WTC11 (cell line): ENCODE measurements at regions not wholly inside any gene's neighbourhood (a gene's known extent, or its start where the extent isn't known, plus 50 kb on each side); places are given as distances from the start of the nearest gene placed in this dataset.

Source experiments
- ATAC-seq: fragments of 200-7000 bp; cut with Tn5 transposase; 2 replicates; pipeline ENCODE4 v1.10.0; 2021; ENCODE audit warnings: mild to moderate bottlenecking, moderate library complexity
- CTCF ChIA-PET: fragments of 300-600 bp; sonication (Branson Sonifier 250); formaldehyde crosslinking; loops from one replicate; lab custom pipeline; 2021; ENCODE audit warnings: antibody characterized with exemption; lab: Charles Lee
- POLR2A ChIA-PET: fragments of 350-600 bp; sonication (Branson Sonifier 250); formaldehyde crosslinking; loops from one replicate; lab custom pipeline; 2021; ENCODE audit warnings: antibody characterized with exemption; lab: Charles Lee
- DNase-seq: peaks from one replicate; pipeline ENCODE4 v3.0.0; 2021; ENCODE audit warnings: low spot score
- H3K27ac Mint-ChIP-seq: 2 replicates; pipeline ENCODE4 v1.8.0; 2021; ENCODE audit warnings: mixed read lengths
- H3K27me3 Mint-ChIP-seq: 2 replicates; pipeline ENCODE4 v1.8.0; 2021; ENCODE audit warnings: low read depth, mild to moderate bottlenecking, moderate library complexity, mixed read lengths
- H3K36me3 Mint-ChIP-seq: 2 replicates; pipeline ENCODE4 v1.8.0; 2021; ENCODE audit warnings: mixed read lengths
- H3K4me1 Mint-ChIP-seq: 2 replicates; pipeline ENCODE4 v1.8.0; 2022; ENCODE audit warnings: mixed read lengths
- H3K4me3 Mint-ChIP-seq: 2 replicates; pipeline ENCODE4 v1.8.0; 2021; ENCODE audit warnings: mild to moderate bottlenecking, moderate library complexity, mixed read lengths
- H3K9me3 Mint-ChIP-seq: 2 replicates; pipeline ENCODE4 v1.8.0; 2021; ENCODE audit warnings: mixed read lengths
- ATF3 ChIP-seq: sonication (generic); formaldehyde crosslinking; conservative IDR thresholded peaks from 2 replicates; pipeline ENCODE4 v1.8.1; 2022; ENCODE audit warnings: mild to moderate bottlenecking, missing genetic modification reagents
- CDX4 ChIP-seq: fragments of 250-450 bp; sonication (Bioruptor Pico); IDR thresholded peaks from 2 replicates; pipeline ENCODE4 v1.9.0; 2021; ENCODE audit warnings: moderate library complexity, mild to moderate bottlenecking, inconsistent platforms, borderline replicate concordance
- CREB1 ChIP-seq: sonication (generic); formaldehyde crosslinking; IDR thresholded peaks from 2 replicates; pipeline ENCODE4 v1.8.0; 2023; ENCODE audit warnings: mild to moderate bottlenecking, missing genetic modification reagents
- ELF4 ChIP-seq: sonication (generic); formaldehyde crosslinking; IDR thresholded peaks from 2 replicates; pipeline ENCODE4 v1.8.1; 2022; ENCODE audit warnings: low read depth, mild to moderate bottlenecking, moderate library complexity, missing genetic modification reagents
- FOXK1 ChIP-seq: sonication (generic); formaldehyde crosslinking; IDR thresholded peaks from 2 replicates; pipeline ENCODE4 v1.8.0; 2022; ENCODE audit warnings: mild to moderate bottlenecking, moderate library complexity, missing genetic modification reagents
- NR2C2 ChIP-seq: sonication (generic); formaldehyde crosslinking; IDR thresholded peaks from 2 replicates; pipeline ENCODE4 v1.8.0; 2022; ENCODE audit warnings: mild to moderate bottlenecking, missing genetic modification reagents
- NR3C1 ChIP-seq: sonication (generic); formaldehyde crosslinking; conservative IDR thresholded peaks from 2 replicates; pipeline ENCODE4 v1.8.1; 2023; ENCODE audit warnings: low read depth, mild to moderate bottlenecking, missing genetic modification reagents
- RELA ChIP-seq: sonication (generic); formaldehyde crosslinking; IDR thresholded peaks from 2 replicates; pipeline ENCODE4 v1.8.1; 2022; ENCODE audit warnings: missing genetic modification reagents, mild to moderate bottlenecking, borderline replicate concordance
- TEAD4 ChIP-seq: sonication (generic); formaldehyde crosslinking; IDR thresholded peaks from 2 replicates; pipeline ENCODE4 v1.8.0; 2022; ENCODE audit warnings: mild to moderate bottlenecking, missing genetic modification reagents
- TP53 ChIP-seq: sonication (generic); formaldehyde crosslinking; IDR thresholded peaks from 2 replicates; pipeline ENCODE4 v1.8.1; 2023; ENCODE audit warnings: mild to moderate bottlenecking, missing genetic modification reagents
- ZNF317 ChIP-seq: sonication (generic); formaldehyde crosslinking; IDR thresholded peaks from 2 replicates; pipeline ENCODE4 v1.8.1; 2023; ENCODE audit warnings: low read depth, mild to moderate bottlenecking, moderate library complexity, missing genetic modification reagents, borderline replicate concordance
- ZNF416 ChIP-seq: fragments of 250-450 bp; sonication (Bioruptor Pico); IDR thresholded peaks from 2 replicates; pipeline ENCODE4 v1.9.0; 2021; ENCODE audit warnings: mild to moderate bottlenecking, inconsistent platforms
- ZNF425 ChIP-seq: fragments of 250-450 bp; sonication (Bioruptor Pico); conservative IDR thresholded peaks from 2 replicates; pipeline ENCODE4 v1.9.0; 2021; ENCODE audit warnings: mild to moderate bottlenecking
- ZNF671 ChIP-seq: fragments of 250-450 bp; sonication (Bioruptor Pico); IDR thresholded peaks from 2 replicates; pipeline ENCODE4 v1.8.0; 2021; ENCODE audit warnings: mild to moderate bottlenecking
- ZSCAN18 ChIP-seq: fragments of 250-450 bp; sonication (Bioruptor Pico); IDR thresholded peaks from 2 replicates; pipeline ENCODE4 v2.1.2; 2022; ENCODE audit warnings: mild to moderate bottlenecking, moderate library complexity
- TF ChIP-seq, protein P1 (sequence below): sonication (generic); formaldehyde crosslinking; IDR thresholded peaks from 2 replicates; pipeline ENCODE4 v1.8.1; 2023; ENCODE audit warnings: mild to moderate bottlenecking, missing genetic modification reagents, moderate library complexity
- TF ChIP-seq, protein P2 (sequence below): sonication (generic); formaldehyde crosslinking; IDR thresholded peaks from 2 replicates; pipeline ENCODE4 v1.8.0; 2023; ENCODE audit warnings: mild to moderate bottlenecking, missing genetic modification reagents
- TF ChIP-seq, protein P3 (sequence below): sonication (generic); formaldehyde crosslinking; IDR thresholded peaks from 2 replicates; pipeline ENCODE4 v1.8.1; 2022; ENCODE audit warnings: mild to moderate bottlenecking, missing genetic modification reagents, moderate library complexity, borderline replicate concordance
- TF ChIP-seq, protein P4 (sequence below): sonication (generic); formaldehyde crosslinking; IDR thresholded peaks from 2 replicates; pipeline ENCODE4 v1.8.1; 2022; ENCODE audit warnings: missing genetic modification reagents, borderline replicate concordance
- TF ChIP-seq, protein P5 (sequence below): sonication (generic); formaldehyde crosslinking; IDR thresholded peaks from 2 replicates; pipeline ENCODE4 v1.8.0; 2022; ENCODE audit warnings: missing genetic modification reagents

DNA sequence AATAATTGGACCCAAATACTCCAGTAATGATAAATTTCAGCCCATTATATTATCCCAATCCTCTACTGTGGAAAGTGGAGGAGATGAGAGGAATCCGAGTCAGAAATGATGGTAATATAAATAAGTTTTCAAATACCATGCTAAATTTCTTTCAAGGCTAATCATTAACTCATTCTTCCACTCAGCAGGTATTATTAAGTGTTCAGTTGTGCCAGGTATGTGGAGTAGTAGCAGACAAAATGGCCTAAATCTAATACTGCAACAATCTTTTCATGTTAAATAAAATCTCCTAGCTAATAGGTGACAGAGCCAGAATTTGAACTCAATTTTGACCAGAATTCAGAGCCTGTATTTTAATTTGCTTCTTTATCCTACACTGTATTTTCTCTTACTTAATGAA lies 538.6 kb upstream of the ROBO2 start:
- Mint-ChIP-seq H3K27me3 (no peaks in the 10 kb centered on the region), H3K27ac (no peak overlapping the region)
- DNase-seq: no peak
- CTCF ChIA-PET: interaction anchor here (1.9 kb wide), 1 partner anchor 69 kb away, joined by 5 read pairs; no protein-coding TSS in a partner anchor
- no peak for TF ChIP-seq NR3C1 (CRISPR knock-in tag)
- TF ChIP-seq, protein P1, sequence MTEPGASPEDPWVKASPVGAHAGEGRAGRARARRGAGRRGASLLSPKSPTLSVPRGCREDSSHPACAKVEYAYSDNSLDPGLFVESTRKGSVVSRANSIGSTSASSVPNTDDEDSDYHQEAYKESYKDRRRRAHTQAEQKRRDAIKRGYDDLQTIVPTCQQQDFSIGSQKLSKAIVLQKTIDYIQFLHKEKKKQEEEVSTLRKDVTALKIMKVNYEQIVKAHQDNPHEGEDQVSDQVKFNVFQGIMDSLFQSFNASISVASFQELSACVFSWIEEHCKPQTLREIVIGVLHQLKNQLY: no peak
- TF ChIP-seq ZNF425: no peak
- no peak for TF ChIP-seq TP53
- no peak for TF ChIP-seq ZNF416 (CRISPR knock-in tag)
- TF ChIP-seq CDX4 (CRISPR knock-in tag): no peak
- no peak for TF ChIP-seq ZNF317 (CRISPR knock-in tag)
- TF ChIP-seq, protein P2, sequence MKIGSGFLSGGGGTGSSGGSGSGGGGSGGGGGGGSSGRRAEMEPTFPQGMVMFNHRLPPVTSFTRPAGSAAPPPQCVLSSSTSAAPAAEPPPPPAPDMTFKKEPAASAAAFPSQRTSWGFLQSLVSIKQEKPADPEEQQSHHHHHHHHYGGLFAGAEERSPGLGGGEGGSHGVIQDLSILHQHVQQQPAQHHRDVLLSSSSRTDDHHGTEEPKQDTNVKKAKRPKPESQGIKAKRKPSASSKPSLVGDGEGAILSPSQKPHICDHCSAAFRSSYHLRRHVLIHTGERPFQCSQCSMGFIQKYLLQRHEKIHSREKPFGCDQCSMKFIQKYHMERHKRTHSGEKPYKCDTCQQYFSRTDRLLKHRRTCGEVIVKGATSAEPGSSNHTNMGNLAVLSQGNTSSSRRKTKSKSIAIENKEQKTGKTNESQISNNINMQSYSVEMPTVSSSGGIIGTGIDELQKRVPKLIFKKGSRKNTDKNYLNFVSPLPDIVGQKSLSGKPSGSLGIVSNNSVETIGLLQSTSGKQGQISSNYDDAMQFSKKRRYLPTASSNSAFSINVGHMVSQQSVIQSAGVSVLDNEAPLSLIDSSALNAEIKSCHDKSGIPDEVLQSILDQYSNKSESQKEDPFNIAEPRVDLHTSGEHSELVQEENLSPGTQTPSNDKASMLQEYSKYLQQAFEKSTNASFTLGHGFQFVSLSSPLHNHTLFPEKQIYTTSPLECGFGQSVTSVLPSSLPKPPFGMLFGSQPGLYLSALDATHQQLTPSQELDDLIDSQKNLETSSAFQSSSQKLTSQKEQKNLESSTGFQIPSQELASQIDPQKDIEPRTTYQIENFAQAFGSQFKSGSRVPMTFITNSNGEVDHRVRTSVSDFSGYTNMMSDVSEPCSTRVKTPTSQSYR: no peak
- TF ChIP-seq ATF3 (CRISPR knock-in tag): no peak
- TF ChIP-seq TEAD4 (CRISPR knock-in tag): no peak
- no peak for TF ChIP-seq ELF4
- TF ChIP-seq, protein P3, sequence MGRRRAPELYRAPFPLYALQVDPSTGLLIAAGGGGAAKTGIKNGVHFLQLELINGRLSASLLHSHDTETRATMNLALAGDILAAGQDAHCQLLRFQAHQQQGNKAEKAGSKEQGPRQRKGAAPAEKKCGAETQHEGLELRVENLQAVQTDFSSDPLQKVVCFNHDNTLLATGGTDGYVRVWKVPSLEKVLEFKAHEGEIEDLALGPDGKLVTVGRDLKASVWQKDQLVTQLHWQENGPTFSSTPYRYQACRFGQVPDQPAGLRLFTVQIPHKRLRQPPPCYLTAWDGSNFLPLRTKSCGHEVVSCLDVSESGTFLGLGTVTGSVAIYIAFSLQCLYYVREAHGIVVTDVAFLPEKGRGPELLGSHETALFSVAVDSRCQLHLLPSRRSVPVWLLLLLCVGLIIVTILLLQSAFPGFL: no peak
- TF ChIP-seq ZNF671 (CRISPR knock-in tag): no peak
- TF ChIP-seq CREB1 (CRISPR knock-in tag): no peak
- TF ChIP-seq, protein P4, sequence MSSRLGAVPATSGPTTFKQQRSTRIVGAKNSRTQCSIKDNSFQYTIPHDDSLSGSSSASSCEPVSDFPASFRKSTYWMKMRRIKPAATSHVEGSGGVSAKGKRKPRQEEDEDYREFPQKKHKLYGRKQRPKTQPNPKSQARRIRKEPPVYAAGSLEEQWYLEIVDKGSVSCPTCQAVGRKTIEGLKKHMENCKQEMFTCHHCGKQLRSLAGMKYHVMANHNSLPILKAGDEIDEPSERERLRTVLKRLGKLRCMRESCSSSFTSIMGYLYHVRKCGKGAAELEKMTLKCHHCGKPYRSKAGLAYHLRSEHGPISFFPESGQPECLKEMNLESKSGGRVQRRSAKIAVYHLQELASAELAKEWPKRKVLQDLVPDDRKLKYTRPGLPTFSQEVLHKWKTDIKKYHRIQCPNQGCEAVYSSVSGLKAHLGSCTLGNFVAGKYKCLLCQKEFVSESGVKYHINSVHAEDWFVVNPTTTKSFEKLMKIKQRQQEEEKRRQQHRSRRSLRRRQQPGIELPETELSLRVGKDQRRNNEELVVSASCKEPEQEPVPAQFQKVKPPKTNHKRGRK: no peak
- no peak for TF ChIP-seq NR2C2 (CRISPR knock-in tag)
- TF ChIP-seq, all 79 proteins: peak for 0
- POLR2A ChIA-PET: no interaction called here
- Mint-ChIP-seq H3K36me3 (peaks cover 6% of the 10 kb centered on the region), H3K9me3 (peaks cover 19% of the 10 kb centered on the region), H3K4me3 (no peak overlapping the region), H3K4me1 (peaks cover 8% of the 10 kb centered on the region)
- no peak for ATAC-seq

GRCh38 chr3:76502076-76502475 lies 537.8 kb upstream of the ROBO2 start:
- Mint-ChIP-seq H3K4me3 (no peak overlapping the region), H3K4me1 (peaks cover 8% of the 10 kb centered on the region), H3K27me3 (no peaks in the 10 kb centered on the region), H3K9me3 (peaks cover 15% of the 10 kb centered on the region), H3K36me3 (peaks cover 5% of the 10 kb centered on the region), H3K27ac (no peak overlapping the region)
- ChIA-PET POLR2A (no interaction called here), CTCF (no interaction called here)
- ATAC-seq (no peak), DNase-seq (no peak)
- no peak for TF ChIP-seq FOXK1
- no peak for TF ChIP-seq ZSCAN18 (CRISPR knock-in tag)
- TF ChIP-seq RELA (CRISPR knock-in tag): no peak
- TF ChIP-seq, protein P5, sequence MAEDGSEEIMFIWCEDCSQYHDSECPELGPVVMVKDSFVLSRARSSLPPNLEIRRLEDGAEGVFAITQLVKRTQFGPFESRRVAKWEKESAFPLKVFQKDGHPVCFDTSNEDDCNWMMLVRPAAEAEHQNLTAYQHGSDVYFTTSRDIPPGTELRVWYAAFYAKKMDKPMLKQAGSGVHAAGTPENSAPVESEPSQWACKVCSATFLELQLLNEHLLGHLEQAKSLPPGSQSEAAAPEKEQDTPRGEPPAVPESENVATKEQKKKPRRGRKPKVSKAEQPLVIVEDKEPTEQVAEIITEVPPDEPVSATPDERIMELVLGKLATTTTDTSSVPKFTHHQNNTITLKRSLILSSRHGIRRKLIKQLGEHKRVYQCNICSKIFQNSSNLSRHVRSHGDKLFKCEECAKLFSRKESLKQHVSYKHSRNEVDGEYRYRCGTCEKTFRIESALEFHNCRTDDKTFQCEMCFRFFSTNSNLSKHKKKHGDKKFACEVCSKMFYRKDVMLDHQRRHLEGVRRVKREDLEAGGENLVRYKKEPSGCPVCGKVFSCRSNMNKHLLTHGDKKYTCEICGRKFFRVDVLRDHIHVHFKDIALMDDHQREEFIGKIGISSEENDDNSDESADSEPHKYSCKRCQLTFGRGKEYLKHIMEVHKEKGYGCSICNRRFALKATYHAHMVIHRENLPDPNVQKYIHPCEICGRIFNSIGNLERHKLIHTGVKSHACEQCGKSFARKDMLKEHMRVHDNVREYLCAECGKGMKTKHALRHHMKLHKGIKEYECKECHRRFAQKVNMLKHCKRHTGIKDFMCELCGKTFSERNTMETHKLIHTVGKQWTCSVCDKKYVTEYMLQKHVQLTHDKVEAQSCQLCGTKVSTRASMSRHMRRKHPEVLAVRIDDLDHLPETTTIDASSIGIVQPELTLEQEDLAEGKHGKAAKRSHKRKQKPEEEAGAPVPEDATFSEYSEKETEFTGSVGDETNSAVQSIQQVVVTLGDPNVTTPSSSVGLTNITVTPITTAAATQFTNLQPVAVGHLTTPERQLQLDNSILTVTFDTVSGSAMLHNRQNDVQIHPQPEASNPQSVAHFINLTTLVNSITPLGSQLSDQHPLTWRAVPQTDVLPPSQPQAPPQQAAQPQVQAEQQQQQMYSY (CRISPR knock-in tag): no peak
